GM12891 (cell line): ENCODE measurements at regions not wholly inside any gene's neighbourhood (a gene's known extent, or its start where the extent isn't known, plus 50 kb on each side); places are given as distances from the start of the nearest gene placed in this dataset.

Experiments used
- PAX5 ChIP-seq: IDR thresholded peaks from 2 replicates; pipeline ENCODE4 v1.6.1; 2011; ENCODE audit warnings: low read length, moderate library complexity, mild to moderate bottlenecking; ENCODE audit not compliant: insufficient read depth, severe bottlenecking
- POLR2A ChIP-seq: IDR thresholded peaks from 2 replicates; pipeline ENCODE4 v1.6.1; 2011; ENCODE audit warnings: low read depth, low read length, control low read depth
- POLR2AphosphoS5 ChIP-seq: IDR thresholded peaks from 2 replicates; pipeline ENCODE4 v1.6.1; 2011; ENCODE audit warnings: low read depth, low read length, control low read depth
- POU2F2 ChIP-seq: IDR thresholded peaks from 2 replicates; pipeline ENCODE4 v1.6.1; 2011; ENCODE audit warnings: low read depth, mild to moderate bottlenecking, control low read depth, low read length, moderate library complexity
- SPI1 ChIP-seq: IDR thresholded peaks from 2 replicates; pipeline ENCODE4 v1.6.1; 2011; ENCODE audit warnings: low read depth, low read length, control low read depth
- TAF1 ChIP-seq: IDR thresholded peaks from 2 replicates; pipeline ENCODE4 v1.6.1; 2011; ENCODE audit warnings: low read depth, low read length, control low read depth

DNA sequence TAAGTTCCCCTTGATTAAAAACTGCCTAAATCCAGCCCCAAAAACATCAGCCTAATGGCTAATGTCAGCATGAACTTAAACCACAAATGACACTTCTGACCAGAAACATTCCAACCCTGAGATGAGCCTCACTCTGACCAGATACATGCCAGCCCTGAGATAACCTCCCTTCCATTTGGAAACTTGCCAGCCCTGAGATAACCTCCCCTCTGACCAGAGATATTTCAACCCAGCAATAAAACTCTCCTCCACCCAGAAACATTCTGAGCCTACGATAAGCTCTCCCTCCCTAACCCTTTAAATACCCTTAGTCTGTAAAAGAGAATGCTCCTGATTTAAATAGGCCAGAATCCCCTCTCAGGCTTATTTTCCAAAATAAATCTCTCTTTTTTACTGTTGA, 1035.7 kb upstream of the NUDT12 start:
- TF ChIP-seq POLR2A (no peak), SPI1 (no peak), POLR2AphosphoS5 (no peak), TAF1 (no peak), POU2F2 (no peak), PAX5 (no peak)
